NCI-H1092 (cell line): ENCODE measurements at regions not wholly inside any gene's neighbourhood (a gene's known extent, or its start where the extent isn't known, plus 50 kb on each side); places are given as distances from the start of the nearest gene placed in this dataset.
"Not testable (repeated sequence)": the region's sequence is repeated elsewhere in the genome, so short reads cannot be mapped to it uniquely, and the experiment has no call there.

Source experiments
- DNase-seq: peaks from one replicate; lab custom pipeline; 2025; lab: John Stamatoyannopoulos, UW

- no peak for DNase-seq
Measured at GRCh38 chrX:114015966-114016365, 567.9 kb upstream of the HTR2C start.

- no peak for DNase-seq
Measured at GRCh38 chrX:114006664-114007063, 577.2 kb upstream of the HTR2C start.

GRCh38 chrX:113996781-113997180, 587.1 kb upstream of the HTR2C start:
- DNase-seq: no peak

- DNase-seq: not testable (repeated sequence)
Measured at GRCh38 chrX:113991720-113992119, 592.2 kb upstream of the HTR2C start.

GRCh38 chrX:113990669-113991068, 593.2 kb upstream of the HTR2C start:
- not testable (repeated sequence) for DNase-seq

GRCh38 chrX:113988315-113988935, 595.5 kb upstream of the HTR2C start:
- DNase-seq: not testable (repeated sequence)

- DNase-seq: no peak
Measured at GRCh38 chrX:113986427-113986826, 597.5 kb upstream of the HTR2C start.

GRCh38 chrX:113982766-113983165, 601.1 kb upstream of the HTR2C start:
- DNase-seq: no peak

- no peak for DNase-seq
Measured at GRCh38 chrX:113980953-113981352, 602.9 kb upstream of the HTR2C start.

GRCh38 chrX:113977887-113978286, 606.0 kb upstream of the HTR2C start:
- no peak for DNase-seq

- no peak for DNase-seq
Measured at GRCh38 chrX:113975441-113975840, 608.4 kb upstream of the HTR2C start.

- no peak for DNase-seq
Measured at GRCh38 chrX:113974881-113975280, 609.0 kb upstream of the HTR2C start.

- no peak for DNase-seq
Measured at GRCh38 chrX:113973706-113974105, 610.2 kb upstream of the HTR2C start.

- no peak for DNase-seq
Measured at GRCh38 chrX:113966791-113967190, 617.1 kb upstream of the HTR2C start.

GRCh38 chrX:113962343-113962742, 621.5 kb upstream of the HTR2C start:
- DNase-seq: no peak

- DNase-seq: no peak
Measured at GRCh38 chrX:113959912-113960626, 623.8 kb upstream of the HTR2C start.

GRCh38 chrX:113956936-113957335, 627.0 kb upstream of the HTR2C start:
- DNase-seq: no peak

GRCh38 chrX:113954297-113954696, 629.6 kb upstream of the HTR2C start:
- DNase-seq: no peak

- no peak for DNase-seq
Measured at GRCh38 chrX:113950081-113950678, 633.7 kb upstream of the HTR2C start.

- no peak for DNase-seq
Measured at GRCh38 chrX:113947548-113947947, 636.3 kb upstream of the HTR2C start.

GRCh38 chrX:113935518-113935917, 648.4 kb upstream of the HTR2C start:
- DNase-seq: no peak

- no peak for DNase-seq
Measured at GRCh38 chrX:113933931-113934330, 650.0 kb upstream of the HTR2C start.

- peak; percentile 1 for DNase-seq
Measured at GRCh38 chrX:113929004-113929403, 654.9 kb upstream of the HTR2C start.
